Retinal pigment epithelial cell (primary cell): ENCODE measurements at regions not wholly inside any gene's neighbourhood (a gene's known extent, or its start where the extent isn't known, plus 50 kb on each side); places are given as distances from the start of the nearest gene placed in this dataset.

Source experiments
- DNase-seq: peaks from one replicate; pipeline ENCODE4 v3.0.0-alpha.2; 2010; ENCODE audit warnings: low read depth
- H3K4me3 ChIP-seq: 2 replicates; pipeline ENCODE4 v1.5.1; 2011; ENCODE audit warnings: mild to moderate bottlenecking, low read length, control low read depth, moderate library complexity
- TF ChIP-seq, protein P1 (sequence below): conservative IDR thresholded peaks from 2 replicates; pipeline ENCODE4 v1.5.1; 2011; ENCODE audit warnings: low read depth, low read length, control low read depth, inconsistent platforms

DNA sequence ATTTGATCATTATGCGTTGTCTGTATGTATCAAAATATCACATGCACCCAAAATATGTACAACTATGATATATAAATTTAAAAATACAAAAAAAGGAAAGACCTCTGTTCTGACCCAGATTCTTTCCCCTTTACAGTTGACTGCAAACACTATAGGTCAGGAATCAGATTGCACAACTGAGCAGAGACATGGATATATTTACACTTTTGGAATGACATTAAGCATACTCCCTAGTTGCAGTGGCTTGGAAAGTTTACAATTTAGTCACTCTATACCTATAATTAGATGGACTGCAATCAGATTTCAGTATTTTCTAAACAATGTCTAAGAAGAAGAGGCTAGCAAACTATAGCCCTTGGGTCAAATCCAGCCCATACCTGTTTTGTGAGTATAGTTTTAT is 98.5 kb upstream of the INPP4B start:
- DNase-seq: no peak
- TF ChIP-seq, protein P1, sequence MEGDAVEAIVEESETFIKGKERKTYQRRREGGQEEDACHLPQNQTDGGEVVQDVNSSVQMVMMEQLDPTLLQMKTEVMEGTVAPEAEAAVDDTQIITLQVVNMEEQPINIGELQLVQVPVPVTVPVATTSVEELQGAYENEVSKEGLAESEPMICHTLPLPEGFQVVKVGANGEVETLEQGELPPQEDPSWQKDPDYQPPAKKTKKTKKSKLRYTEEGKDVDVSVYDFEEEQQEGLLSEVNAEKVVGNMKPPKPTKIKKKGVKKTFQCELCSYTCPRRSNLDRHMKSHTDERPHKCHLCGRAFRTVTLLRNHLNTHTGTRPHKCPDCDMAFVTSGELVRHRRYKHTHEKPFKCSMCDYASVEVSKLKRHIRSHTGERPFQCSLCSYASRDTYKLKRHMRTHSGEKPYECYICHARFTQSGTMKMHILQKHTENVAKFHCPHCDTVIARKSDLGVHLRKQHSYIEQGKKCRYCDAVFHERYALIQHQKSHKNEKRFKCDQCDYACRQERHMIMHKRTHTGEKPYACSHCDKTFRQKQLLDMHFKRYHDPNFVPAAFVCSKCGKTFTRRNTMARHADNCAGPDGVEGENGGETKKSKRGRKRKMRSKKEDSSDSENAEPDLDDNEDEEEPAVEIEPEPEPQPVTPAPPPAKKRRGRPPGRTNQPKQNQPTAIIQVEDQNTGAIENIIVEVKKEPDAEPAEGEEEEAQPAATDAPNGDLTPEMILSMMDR: no peak
- no peak overlapping the region for H3K4me3 ChIP-seq

DNA sequence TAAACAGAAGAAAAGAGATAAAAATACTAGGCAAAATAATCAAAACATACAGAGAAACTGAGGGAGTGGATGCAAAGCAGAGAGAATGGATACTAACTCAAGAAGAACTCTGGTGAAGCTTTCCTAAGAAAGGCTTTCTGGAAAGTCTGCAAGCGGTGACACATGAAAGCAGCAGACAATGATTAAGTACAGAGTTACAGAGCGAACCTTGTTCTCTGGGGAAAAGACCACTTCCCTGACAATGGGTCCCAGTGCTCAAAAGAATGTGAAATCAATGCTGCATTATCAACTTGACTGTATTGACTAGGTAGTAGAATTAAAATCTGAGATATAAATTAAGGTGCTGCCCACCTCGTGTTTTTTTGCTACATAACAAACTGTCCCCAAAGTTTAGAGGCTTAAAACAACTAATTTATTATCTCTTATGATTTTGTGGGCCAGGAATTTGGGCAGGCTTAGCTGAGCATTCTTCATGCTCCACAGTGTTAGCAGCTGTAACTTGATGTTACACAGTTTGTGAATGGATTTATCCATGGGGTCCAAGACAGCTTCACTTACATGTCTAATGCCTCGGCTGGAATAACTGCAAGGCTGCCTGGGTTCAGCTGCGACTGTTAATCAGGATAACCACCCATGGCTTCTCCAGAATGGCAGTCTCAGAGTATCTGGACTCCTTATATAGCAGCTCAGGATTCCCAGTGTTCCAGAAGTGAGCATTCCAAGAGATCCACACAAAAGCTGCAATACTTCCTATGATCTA is 106.9 kb upstream of the INPP4B start:
- TF ChIP-seq, protein P1: no peak
- no peak overlapping the region for H3K4me3 ChIP-seq
- DNase-seq: no peak

DNA sequence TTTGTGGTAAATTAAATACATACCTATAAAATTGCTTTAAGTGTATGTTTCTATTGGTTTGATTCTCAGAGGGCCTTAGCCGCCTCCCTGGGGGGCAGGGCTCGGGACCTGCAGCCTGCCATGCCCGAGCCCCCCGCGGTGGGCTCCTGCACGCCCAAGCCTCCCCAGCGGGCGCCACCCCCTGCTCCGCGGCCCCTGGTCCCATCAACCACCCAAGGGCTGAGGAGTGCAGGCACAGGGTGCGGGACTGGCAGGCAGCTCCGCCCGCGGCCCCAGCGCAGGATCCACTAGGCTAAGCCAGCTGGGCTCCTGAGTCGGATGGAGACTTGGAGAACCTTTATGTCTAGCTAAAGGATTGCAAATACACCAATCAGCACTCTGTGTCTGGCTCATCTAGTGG is 108.3 kb upstream of the INPP4B start:
- DNase-seq: no peak

DNA sequence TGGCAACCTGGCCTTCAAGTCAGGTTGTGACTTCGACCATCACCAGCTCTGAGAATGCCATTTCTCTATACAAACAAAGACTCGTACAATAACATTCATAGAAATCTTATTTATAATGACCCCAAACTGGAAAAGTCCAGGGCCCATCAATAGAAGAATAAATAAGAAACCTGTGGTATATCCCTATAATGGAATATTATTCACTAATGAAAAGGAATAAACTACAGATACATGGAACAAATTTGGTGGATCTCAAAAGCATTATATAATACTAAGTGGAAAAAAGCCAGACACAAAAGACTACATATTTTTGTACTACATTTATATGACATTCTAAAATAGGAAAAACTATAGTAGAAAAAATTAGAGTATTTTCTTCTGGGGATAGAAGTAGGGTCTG is 109.4 kb upstream of the INPP4B start:
- no peak for DNase-seq
- H3K4me3 ChIP-seq: no peak overlapping the region
- TF ChIP-seq, protein P1: no peak

More for the DNA sequence above, 108.3 kb upstream of the INPP4B start:
- no peak overlapping the region for H3K4me3 ChIP-seq
- TF ChIP-seq, protein P1: no peak

DNA sequence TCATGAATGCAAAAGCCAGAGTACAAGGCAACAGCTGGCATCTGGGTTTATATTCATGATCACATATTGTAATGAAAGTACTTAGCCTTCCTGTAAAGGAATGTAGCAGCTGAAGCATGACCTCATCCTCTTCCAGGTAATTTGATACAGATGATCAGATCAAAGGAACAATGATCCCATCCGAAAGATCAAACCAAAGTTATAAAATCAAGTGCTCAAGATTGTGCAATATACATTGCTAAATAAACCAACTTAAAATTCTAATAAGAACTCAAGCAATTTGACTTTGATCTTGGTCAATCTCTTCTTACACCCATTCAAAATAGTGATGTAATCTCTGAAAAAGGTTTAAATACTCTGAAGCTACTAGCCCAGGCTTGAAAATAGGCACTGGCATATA is 113.1 kb upstream of the INPP4B start:
- TF ChIP-seq, protein P1: no peak
- peak; percentile 9 for DNase-seq
- H3K4me3 ChIP-seq: no peak overlapping the region

DNA sequence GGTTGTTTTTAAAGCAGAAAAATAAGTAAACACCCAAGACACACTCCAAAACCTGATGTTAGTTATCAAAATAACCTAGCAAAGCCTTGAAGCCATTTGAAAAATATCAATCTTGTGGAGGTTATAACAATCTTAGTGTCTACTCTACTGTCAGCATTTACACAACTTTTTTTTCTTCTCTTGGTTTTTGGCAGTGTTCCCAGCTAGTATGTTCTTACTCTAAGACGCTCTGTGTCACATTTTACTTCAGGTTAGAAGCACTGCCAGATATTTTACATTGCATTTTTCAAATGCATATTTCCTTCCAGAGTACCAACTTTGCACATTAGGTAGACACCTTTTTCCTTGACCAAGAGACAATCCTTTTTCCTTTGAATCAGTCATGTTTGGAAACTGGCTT is 114.0 kb upstream of the INPP4B start:
- TF ChIP-seq, protein P1: no peak
- no peak overlapping the region for H3K4me3 ChIP-seq
- peak; percentile 42 for DNase-seq
